ENCODE measurements at regions not wholly inside any gene's neighbourhood (a gene's known extent, or its start where the extent isn't known, plus 50 kb on each side); places are given as distances from the start of the nearest gene placed in this dataset.

GRCh38 chr10:27382176-27382575 is 121.9 kb upstream of the RAB18 start:
- no peak for FAIRE-seq
- Histone ChIP-seq H3K79me2 (ENCODE audit: control insufficient read depth, insufficient read depth, low read length) (no peaks in the 10 kb centered on the region), H3K9me3 (replicated peaks; ENCODE audit: control insufficient read depth, insufficient read depth, low read length) (no peaks in the 10 kb centered on the region), H3K9me1 (replicated peaks; ENCODE audit: control insufficient read depth, extremely low read depth, insufficient read depth, low read length) (no peaks in the 10 kb centered on the region), H3K9ac (replicated peaks; ENCODE audit: extremely low read depth, insufficient read depth, low read length) (no peak overlapping the region), H4K20me1 (replicated peaks; ENCODE audit: control insufficient read depth, extremely low read depth, insufficient read depth, low read length) (no peaks in the 10 kb centered on the region), H2AFZ (ENCODE audit: low read depth, low read length) (no peak overlapping the region), H3K36me3 (ENCODE audit: control insufficient read depth in 2 of 2, extremely low read depth in 1 of 2, insufficient read depth in 2 of 2, low read length in 2 of 2) (no peaks in the 10 kb centered on the region), H3K4me2 (ENCODE audit: insufficient read depth, low read length) (no peak overlapping the region), H3K4me1 (ENCODE audit: control insufficient read depth, extremely low read depth, insufficient read depth, low read length) (peaks cover 8% of the 10 kb centered on the region), H3K27me3 (ENCODE audit: control insufficient read depth in 2 of 2, insufficient read depth in 2 of 2, low read length in 2 of 2) (no peaks in the 10 kb centered on the region), H3K27ac (ENCODE audit: insufficient read depth, low read depth, low read length) (no peak overlapping the region), H3K4me3 (replicated peaks in 1 of 3; ENCODE audit: insufficient read depth in 1 of 3, low read depth in 1 of 3, low read length in 3 of 3) (no peak overlapping the region)
- no peak for DNase-seq (ENCODE audit: low read depth, low spot score)
- dilution Hi-C loops (cut with MboI; ENCODE audit: extremely low pct_ligation_motif_present, low sequenced_read_pairs) (no loop called here), intact Hi-C loops (cut with micrococcal nuclease) (loop anchor here (5.0 kb wide), 1 partner anchor 120 kb away; the partner anchor contains the start of gene RAB18)
- ChIA-PET CTCF (interaction anchor here (2.7 kb wide), 1 partner anchor 12 kb away, joined by 7 read pairs; no protein-coding TSS in a partner anchor), POLR2A (no interaction called here)
- no peak for TF ChIP-seq POLR2AphosphoS5 (IDR thresholded peaks at IDR 0.05; ENCODE audit: insufficient read depth, low read depth, low read length)
- no peak for TF ChIP-seq EZH2 (IDR thresholded peaks at IDR 0.05; ENCODE audit: borderline replicate concordance, low read depth, low read length, severe bottlenecking)
- TF ChIP-seq, protein P1, sequence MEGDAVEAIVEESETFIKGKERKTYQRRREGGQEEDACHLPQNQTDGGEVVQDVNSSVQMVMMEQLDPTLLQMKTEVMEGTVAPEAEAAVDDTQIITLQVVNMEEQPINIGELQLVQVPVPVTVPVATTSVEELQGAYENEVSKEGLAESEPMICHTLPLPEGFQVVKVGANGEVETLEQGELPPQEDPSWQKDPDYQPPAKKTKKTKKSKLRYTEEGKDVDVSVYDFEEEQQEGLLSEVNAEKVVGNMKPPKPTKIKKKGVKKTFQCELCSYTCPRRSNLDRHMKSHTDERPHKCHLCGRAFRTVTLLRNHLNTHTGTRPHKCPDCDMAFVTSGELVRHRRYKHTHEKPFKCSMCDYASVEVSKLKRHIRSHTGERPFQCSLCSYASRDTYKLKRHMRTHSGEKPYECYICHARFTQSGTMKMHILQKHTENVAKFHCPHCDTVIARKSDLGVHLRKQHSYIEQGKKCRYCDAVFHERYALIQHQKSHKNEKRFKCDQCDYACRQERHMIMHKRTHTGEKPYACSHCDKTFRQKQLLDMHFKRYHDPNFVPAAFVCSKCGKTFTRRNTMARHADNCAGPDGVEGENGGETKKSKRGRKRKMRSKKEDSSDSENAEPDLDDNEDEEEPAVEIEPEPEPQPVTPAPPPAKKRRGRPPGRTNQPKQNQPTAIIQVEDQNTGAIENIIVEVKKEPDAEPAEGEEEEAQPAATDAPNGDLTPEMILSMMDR (IDR thresholded peaks at IDR 0.05; ENCODE audit: extremely low read depth in 1 of 2, insufficient read depth in 1 of 2, low read depth in 1 of 2, low read length in 2 of 2), result no peak
- TF ChIP-seq MAX (IDR thresholded peaks at IDR 0.05; ENCODE audit: insufficient read depth, insufficient read length), result no peak
- TF ChIP-seq MYC (IDR thresholded peaks at IDR 0.05; ENCODE audit: low read depth, low read length), result no peak
- no peak for TF ChIP-seq POLR2A (IDR thresholded peaks at IDR 0.05; ENCODE audit: low read depth, low read length)
- TF ChIP-seq GATA2 (IDR thresholded peaks at IDR 0.05; ENCODE audit: insufficient read depth, insufficient read length, low read depth, low read length), result no peak
- TF ChIP-seq JUN (IDR thresholded peaks at IDR 0.05; ENCODE audit: borderline replicate concordance, insufficient read depth, insufficient read length, low read depth), result no peak
- no peak for TF ChIP-seq FOS (IDR thresholded peaks at IDR 0.05; ENCODE audit: borderline replicate concordance, insufficient read depth, low read length)
- BruUV-seq (replicated peaks), result no TSS peak
